ENCODE measurements at regions not wholly inside any gene's neighbourhood (a gene's known extent, or its start where the extent isn't known, plus 50 kb on each side); places are given as distances from the start of the nearest gene placed in this dataset.

GRCh38 chr11:95508219-95508890 is 277.4 kb upstream of the SESN3 start:
- DNase-seq = no peak

GRCh38 chr11:95507794-95508193 is 276.8 kb upstream of the SESN3 start:
- DNase-seq = no peak

GRCh38 chr11:95506777-95507176 is 275.8 kb upstream of the SESN3 start:
- no peak for DNase-seq

- DNase-seq = no peak
Measured at GRCh38 chr11:95505927-95506426, 275.0 kb upstream of the SESN3 start.

GRCh38 chr11:95503047-95503446 is 272.0 kb upstream of the SESN3 start:
- DNase-seq = no peak

GRCh38 chr11:95502522-95502921 is 271.5 kb upstream of the SESN3 start:
- no peak for DNase-seq

GRCh38 chr11:95501761-95502266 is 270.8 kb upstream of the SESN3 start:
- no peak for DNase-seq

GRCh38 chr11:95500466-95500865 is 269.5 kb upstream of the SESN3 start:
- no peak for DNase-seq

- no peak for DNase-seq
Measured at GRCh38 chr11:95499516-95500135, 268.6 kb upstream of the SESN3 start.

- no peak for DNase-seq
Measured at GRCh38 chr11:95498722-95499425, 267.9 kb upstream of the SESN3 start.

GRCh38 chr11:95496901-95497300 is 265.9 kb upstream of the SESN3 start:
- DNase-seq = no peak

GRCh38 chr11:95495706-95496105 is 264.7 kb upstream of the SESN3 start:
- no peak for DNase-seq

GRCh38 chr11:95494856-95495255 is 263.9 kb upstream of the SESN3 start:
- no peak for DNase-seq

GRCh38 chr11:95494167-95494566 is 263.2 kb upstream of the SESN3 start:
- DNase-seq = no peak

GRCh38 chr11:95490625-95491024 is 259.6 kb upstream of the SESN3 start:
- DNase-seq = no peak

- DNase-seq = no peak
Measured at GRCh38 chr11:95487938-95488337, 256.9 kb upstream of the SESN3 start.

GRCh38 chr11:95487391-95487790 is 256.4 kb upstream of the SESN3 start:
- DNase-seq = no peak

- DNase-seq = no peak
Measured at GRCh38 chr11:95486979-95487378, 256.0 kb upstream of the SESN3 start.

- DNase-seq = no peak
Measured at GRCh38 chr11:95486466-95486865, 255.5 kb upstream of the SESN3 start.

GRCh38 chr11:95485115-95485900 is 254.3 kb upstream of the SESN3 start:
- DNase-seq = no peak

- no peak for DNase-seq
Measured at GRCh38 chr11:95483339-95483738, 252.3 kb upstream of the SESN3 start.

- no peak for DNase-seq
Measured at GRCh38 chr11:95478003-95478402, 247.0 kb upstream of the SESN3 start.

- no peak for DNase-seq
Measured at GRCh38 chr11:95469258-95469657, 238.3 kb upstream of the SESN3 start.

Data from activated CD4-positive, CD25-positive, alpha-beta regulatory T cell (primary cell).